GM20000 (cell line): ENCODE measurements at regions not wholly inside any gene's neighbourhood (a gene's known extent, or its start where the extent isn't known, plus 50 kb on each side); places are given as distances from the start of the nearest gene placed in this dataset.

Experiments used
- DNase-seq: peaks from one replicate; pipeline ENCODE4 v3.0.0; 2012; ENCODE audit warnings: low spot score
- TF ChIP-seq, protein P1 (sequence below): IDR thresholded peaks from 2 replicates; pipeline ENCODE4 v1.5.1; 2012; ENCODE audit warnings: mild to moderate bottlenecking, control low read depth; ENCODE audit errors: extremely low read depth, missing control alignments

DNA sequence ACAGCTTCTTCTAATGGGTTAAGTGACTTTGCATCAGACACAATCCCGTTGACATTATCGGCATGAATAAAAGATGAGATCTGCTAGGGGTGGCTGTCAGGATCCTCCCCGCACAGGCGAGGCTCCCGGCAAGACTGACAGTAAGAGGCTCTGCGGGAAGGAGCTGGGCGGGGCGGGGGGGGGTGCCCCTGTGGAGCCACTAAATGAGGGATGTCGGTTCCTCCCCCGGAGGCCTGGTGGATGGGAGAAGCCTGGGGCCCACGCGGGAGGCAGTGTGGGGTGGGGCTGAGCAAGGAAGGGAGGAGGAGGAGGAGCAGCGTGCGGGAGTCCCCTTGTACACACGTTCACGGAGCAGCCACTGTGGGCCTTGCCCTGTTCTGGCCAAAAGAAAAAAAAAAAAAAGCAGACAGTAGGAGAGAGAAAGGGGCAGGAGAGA, 190.9 kb upstream of the GSE1 start:
- TF ChIP-seq, protein P1, sequence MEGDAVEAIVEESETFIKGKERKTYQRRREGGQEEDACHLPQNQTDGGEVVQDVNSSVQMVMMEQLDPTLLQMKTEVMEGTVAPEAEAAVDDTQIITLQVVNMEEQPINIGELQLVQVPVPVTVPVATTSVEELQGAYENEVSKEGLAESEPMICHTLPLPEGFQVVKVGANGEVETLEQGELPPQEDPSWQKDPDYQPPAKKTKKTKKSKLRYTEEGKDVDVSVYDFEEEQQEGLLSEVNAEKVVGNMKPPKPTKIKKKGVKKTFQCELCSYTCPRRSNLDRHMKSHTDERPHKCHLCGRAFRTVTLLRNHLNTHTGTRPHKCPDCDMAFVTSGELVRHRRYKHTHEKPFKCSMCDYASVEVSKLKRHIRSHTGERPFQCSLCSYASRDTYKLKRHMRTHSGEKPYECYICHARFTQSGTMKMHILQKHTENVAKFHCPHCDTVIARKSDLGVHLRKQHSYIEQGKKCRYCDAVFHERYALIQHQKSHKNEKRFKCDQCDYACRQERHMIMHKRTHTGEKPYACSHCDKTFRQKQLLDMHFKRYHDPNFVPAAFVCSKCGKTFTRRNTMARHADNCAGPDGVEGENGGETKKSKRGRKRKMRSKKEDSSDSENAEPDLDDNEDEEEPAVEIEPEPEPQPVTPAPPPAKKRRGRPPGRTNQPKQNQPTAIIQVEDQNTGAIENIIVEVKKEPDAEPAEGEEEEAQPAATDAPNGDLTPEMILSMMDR, result no peak
- no peak for DNase-seq

DNA sequence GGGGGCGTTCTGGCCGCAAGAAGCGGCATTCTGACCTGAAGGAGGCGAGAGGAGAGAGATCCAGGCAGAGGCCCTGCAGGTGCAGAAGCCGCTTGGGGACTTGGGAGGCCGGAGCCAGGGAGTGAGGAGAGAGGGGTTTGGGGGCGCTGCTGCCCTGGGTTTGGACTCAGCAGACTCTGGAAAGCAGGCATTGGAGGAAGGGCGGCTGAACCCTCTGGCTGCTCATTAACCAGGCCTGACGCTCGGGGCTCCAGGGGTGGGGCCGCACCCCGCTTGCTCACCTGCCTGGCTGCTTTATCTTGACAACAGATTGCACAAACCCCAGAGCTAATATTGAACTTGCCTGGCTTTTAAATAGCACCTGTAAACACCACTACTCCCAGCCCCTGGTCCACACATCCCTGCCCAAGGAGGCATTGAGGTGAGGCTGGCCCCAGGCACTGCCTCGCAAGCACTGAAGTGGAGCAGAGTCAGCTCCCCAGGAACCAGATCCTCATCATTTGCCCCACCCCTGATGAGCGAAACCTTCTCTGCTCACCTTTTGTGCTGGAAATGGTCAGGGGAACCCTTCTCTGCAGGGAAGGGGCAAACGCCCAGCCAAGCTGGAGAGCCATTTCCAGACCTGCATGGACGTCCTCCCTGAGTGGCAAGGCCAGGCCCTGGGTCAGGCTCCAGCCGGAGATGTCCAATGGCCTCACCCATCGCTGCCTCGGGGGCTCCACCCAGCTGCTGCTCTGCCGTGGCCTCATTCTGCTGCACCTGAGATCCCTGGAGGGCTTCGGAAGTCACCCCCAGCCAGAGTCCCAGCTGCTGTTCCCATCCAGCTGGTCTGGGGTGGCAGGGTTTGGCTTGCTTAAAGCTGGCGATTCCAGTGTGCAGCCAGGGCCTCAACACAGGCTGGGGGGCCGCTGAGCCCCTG, 190.2 kb upstream of the GSE1 start:
- DNase-seq, result no peak
- TF ChIP-seq, protein P1, result no peak

DNA sequence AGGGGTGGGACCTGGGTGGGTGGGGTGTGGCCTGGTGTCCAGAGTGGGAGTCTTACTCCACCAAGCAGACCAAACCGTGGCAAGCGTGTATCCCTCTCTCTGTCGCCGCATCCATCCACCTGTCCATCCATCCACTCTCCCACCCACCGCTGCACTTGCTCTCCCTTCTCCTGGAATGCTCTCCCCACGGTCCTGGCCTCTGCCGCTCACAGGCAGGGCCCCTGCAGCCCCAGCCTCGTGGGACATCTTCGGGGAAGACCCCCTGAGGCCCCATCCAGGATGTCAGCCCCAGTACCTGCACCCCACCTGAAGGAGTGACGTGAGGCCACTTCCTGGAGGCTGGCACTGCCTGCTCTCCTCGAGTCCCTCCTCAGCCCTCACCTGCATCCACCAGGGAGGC, 189.5 kb upstream of the GSE1 start:
- TF ChIP-seq, protein P1, result no peak
- DNase-seq, result no peak

DNA sequence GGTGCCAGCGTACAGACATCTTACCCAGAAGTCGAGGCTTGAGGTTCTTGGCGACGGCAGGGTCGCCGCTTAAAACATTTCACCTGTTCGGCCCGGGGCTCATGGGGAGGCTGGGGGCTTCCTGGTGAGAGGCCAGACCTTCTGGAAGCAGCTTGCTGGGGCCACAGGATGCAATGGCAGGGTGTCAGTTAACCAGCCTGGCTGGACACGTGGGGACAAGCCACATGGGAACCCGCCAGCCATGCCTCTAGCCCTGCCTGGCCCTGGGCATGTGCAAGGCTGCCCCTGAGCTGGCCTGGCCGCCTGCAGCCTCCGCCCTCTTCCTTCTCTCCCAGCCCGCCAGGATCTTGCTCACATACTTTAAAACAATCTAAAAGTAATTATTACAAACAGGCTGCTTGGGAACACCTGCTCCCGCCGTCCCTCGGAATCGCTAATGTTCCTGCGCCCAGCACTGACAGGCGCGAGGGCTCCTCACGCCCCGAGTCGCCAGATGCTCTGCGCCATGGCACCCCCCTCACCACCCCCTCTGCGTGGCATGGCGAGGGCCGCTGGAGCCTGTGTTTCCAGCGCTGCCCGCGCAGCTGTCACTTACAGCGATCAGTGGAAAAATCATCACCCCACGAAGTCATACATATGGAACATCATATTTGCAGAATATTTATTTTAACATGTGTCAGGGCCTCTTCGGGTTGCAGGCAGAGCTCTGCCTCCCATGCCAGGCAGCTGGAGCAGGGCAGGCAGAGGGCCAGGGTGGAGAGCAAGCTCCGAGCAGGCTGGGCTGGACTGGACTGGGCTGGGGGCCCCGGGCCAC, 188.7 kb upstream of the GSE1 start:
- TF ChIP-seq, protein P1, result no peak
- no peak for DNase-seq

DNA sequence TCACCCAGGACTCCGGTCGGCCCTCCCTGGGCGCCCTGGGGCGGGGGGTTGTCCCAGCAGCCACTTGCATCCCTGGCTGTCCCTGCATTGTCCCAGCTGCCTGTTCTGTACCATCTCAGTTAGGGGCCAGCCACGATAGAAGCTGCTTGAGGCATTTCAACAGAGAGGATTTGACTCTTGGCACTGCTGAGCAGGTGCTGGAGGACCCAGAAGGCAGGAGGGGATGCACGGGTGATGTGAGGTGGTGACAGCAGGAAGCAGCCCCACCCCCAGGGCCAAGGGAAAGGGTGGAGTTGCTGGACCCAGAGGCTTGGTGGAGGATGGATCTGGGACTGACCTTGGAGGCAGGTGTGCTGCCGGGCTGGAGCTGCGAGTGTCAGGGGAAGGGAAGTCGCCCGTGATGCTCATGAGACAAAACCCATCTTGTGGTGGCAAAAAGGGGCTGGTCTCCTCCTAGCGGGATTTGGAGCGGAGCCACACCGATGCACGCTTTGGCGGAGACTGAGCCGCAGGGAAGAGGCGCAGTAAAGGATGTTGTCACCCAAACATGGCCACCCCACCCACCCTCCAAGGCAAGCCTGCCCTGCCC, 188.0 kb upstream of the GSE1 start:
- no peak for DNase-seq
- TF ChIP-seq, protein P1, result no peak

DNA sequence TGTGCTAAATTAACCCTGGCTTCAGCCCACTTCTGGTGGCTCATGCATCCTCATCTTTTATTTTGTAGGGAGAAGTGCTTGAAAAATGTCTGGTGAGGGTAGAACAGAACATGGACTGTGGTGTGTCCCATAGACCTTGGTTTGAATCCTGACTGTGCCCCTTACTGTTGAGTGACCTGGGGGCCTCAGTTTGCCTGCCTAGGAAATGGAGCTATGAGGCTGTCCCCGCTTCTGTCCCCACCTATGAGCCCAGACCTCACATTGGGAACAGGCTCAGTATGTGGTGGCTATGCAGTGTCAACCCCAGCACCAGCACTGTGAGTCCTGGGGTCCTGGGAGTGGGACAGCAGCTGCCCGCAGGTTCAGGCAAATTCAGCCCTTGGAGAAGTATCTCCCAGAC, 186.3 kb upstream of the GSE1 start:
- TF ChIP-seq, protein P1, result no peak
- DNase-seq, result no peak
